Lower lobe of right lung (tissue), 2 donors: ENCODE measurements at regions not wholly inside any gene's neighbourhood (a gene's known extent, or its start where the extent isn't known, plus 50 kb on each side); places are given as distances from the start of the nearest gene placed in this dataset.
"Not testable (repeated sequence)": the region's sequence is repeated elsewhere in the genome, so short reads cannot be mapped to it uniquely, and the experiment has no call there.

Source experiments
- ATAC-seq, 2 donors: fragments of 200-7000 bp; cut with Tn5 transposase; one replicate each; pipeline ENCODE4 v1.9.1; 2020 to 2022; ENCODE audit warnings: mild to moderate bottlenecking in 2 of 2, moderate library complexity in 2 of 2
- DNase-seq: peaks from one replicate; pipeline ENCODE4 v3.0.0-alpha.2; 2020
- H3K27ac ChIP-seq: fragments of 200-600 bp; one replicate; pipeline ENCODE4 v1.8.0; 2022
- H3K27me3 ChIP-seq: fragments of 200-600 bp; one replicate; pipeline ENCODE4 v1.8.0; 2022; ENCODE audit warnings: low read depth
- H3K36me3 ChIP-seq: fragments of 200-600 bp; one replicate; pipeline ENCODE4 v1.8.0; 2022; ENCODE audit warnings: mild to moderate bottlenecking
- H3K4me1 ChIP-seq: fragments of 200-600 bp; one replicate; pipeline ENCODE4 v1.8.0; 2022
- H3K4me3 ChIP-seq: fragments of 200-600 bp; one replicate; pipeline ENCODE4 v1.8.0; 2022; ENCODE audit warnings: mild to moderate bottlenecking
- H3K9me3 ChIP-seq: fragments of 200-600 bp; one replicate; pipeline ENCODE4 v1.8.0; 2022
- intact Hi-C: fragments of 100-400 bp; cut with DNase I; formaldehyde crosslinking; loops from one replicate; pipeline ENCODE4 v1.11.0; 2022
- TF ChIP-seq, protein P1 (sequence below): fragments of 200-600 bp; IDR thresholded peaks from one replicate; pipeline ENCODE4 v1.8.0; 2022; ENCODE audit warnings: antibody characterized with exemption, mild to moderate bottlenecking
- donor health status: DM: no; HTN: yes; CAD: no; lungs with severe emphysema.

DNA sequence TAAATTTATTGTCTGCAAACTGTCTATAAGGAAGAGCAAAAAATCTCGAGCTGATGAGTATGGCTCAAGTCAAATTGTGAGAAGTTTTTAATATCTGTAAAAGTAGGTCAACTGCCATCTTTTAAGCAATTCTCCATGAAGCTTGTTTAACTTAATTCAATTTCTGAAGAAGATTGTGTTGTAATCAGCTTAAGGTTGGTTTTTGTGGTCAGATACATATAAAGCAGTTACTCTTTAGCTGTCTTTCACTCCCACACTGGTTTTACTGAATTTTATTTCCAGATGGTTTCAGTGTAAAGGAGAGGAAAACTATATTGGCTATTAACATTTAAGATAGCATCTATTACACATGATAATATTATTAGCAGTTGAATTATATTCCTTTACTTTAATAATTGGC is 1165.1 kb downstream of the SLC16A7 start:
- intact Hi-C loops, result no loop called here
- DNase-seq (no peak), ATAC-seq (no peak)
- Histone ChIP-seq H3K27me3 (no peaks in the 10 kb centered on the region), H3K4me3 (no peak overlapping the region), H3K4me1 (no peaks in the 10 kb centered on the region), H3K9me3 (no peaks in the 10 kb centered on the region), H3K27ac (no peak overlapping the region), H3K36me3 (no peaks in the 10 kb centered on the region)
- TF ChIP-seq, protein P1, sequence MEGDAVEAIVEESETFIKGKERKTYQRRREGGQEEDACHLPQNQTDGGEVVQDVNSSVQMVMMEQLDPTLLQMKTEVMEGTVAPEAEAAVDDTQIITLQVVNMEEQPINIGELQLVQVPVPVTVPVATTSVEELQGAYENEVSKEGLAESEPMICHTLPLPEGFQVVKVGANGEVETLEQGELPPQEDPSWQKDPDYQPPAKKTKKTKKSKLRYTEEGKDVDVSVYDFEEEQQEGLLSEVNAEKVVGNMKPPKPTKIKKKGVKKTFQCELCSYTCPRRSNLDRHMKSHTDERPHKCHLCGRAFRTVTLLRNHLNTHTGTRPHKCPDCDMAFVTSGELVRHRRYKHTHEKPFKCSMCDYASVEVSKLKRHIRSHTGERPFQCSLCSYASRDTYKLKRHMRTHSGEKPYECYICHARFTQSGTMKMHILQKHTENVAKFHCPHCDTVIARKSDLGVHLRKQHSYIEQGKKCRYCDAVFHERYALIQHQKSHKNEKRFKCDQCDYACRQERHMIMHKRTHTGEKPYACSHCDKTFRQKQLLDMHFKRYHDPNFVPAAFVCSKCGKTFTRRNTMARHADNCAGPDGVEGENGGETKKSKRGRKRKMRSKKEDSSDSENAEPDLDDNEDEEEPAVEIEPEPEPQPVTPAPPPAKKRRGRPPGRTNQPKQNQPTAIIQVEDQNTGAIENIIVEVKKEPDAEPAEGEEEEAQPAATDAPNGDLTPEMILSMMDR, result no peak

- H3K4me3 ChIP-seq, H3K36me3 ChIP-seq, intact Hi-C loops, H3K4me1 ChIP-seq, H3K27ac ChIP-seq, DNase-seq, ATAC-seq, H3K27me3 ChIP-seq, H3K9me3 ChIP-seq: not testable (repeated sequence)
Observed at GRCh38 chr12:60801166-60801565, 1205.3 kb downstream of the SLC16A7 start.

DNA sequence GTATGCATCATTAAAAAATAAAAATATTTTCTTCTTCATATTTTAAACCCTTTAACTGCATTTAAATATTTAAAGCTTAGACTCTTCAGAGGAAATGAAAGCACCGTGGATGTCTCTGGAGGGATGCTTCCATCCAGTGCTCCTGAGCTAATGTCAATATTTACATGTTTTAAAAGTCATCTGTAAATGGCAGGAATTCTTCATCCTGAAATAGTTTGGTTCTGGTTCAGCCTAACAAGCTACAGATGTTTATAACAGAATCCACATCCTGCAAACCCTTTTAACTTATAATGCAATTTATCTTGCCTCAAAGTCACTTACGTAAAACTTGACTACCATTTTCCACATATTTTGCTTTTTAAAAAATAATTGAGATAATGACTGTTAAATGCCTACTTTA is 1207.3 kb downstream of the SLC16A7 start:
- H3K4me3 ChIP-seq, result no peak overlapping the region
- no peaks in the 10 kb centered on the region for H3K4me1 ChIP-seq
- intact Hi-C loops, result no loop called here
- DNase-seq (no peak), ATAC-seq (no peak)
- no peaks in the 10 kb centered on the region for H3K9me3 ChIP-seq
- H3K27ac ChIP-seq, result no peak overlapping the region
- H3K36me3 ChIP-seq, result no peaks in the 10 kb centered on the region
- TF ChIP-seq, protein P1, result no peak
- no peaks in the 10 kb centered on the region for H3K27me3 ChIP-seq

GRCh38 chr12:60805364-60805763 is 1209.5 kb downstream of the SLC16A7 start:
- Histone ChIP-seq H3K4me3 (no peak overlapping the region), H3K27me3 (no peaks in the 10 kb centered on the region), H3K4me1 (no peaks in the 10 kb centered on the region), H3K36me3 (no peaks in the 10 kb centered on the region), H3K9me3 (no peaks in the 10 kb centered on the region), H3K27ac (no peak overlapping the region)
- no peak for DNase-seq
- intact Hi-C loops, result no loop called here
- ATAC-seq, result no peak
- TF ChIP-seq, protein P1, result no peak

DNA sequence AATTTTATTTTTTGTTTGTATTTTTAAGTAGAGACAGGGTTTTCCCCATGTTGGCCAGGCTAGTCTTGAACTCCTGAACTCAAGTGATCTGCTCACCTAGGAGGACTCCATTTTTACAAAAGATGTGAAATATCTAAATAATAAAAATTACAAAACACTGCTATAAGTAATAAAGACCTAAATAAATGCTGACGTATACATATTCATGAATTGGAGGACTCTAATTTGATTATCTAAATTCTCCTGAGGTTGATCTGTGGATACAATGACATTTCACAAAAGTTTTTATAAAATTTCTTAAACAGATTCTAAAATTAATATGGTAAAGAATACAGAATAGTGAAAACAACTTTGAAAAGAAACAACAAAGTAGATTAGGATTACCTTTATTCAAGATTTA is 1224.0 kb downstream of the SLC16A7 start:
- intact Hi-C loops, result no loop called here
- H3K4me3 ChIP-seq, result no peak overlapping the region
- H3K27me3 ChIP-seq, result no peaks in the 10 kb centered on the region
- no peak for DNase-seq
- H3K27ac ChIP-seq, result no peak overlapping the region
- H3K9me3 ChIP-seq, result no peaks in the 10 kb centered on the region
- TF ChIP-seq, protein P1, result no peak
- no peak for ATAC-seq
- no peaks in the 10 kb centered on the region for H3K36me3 ChIP-seq
- no peaks in the 10 kb centered on the region for H3K4me1 ChIP-seq

DNA sequence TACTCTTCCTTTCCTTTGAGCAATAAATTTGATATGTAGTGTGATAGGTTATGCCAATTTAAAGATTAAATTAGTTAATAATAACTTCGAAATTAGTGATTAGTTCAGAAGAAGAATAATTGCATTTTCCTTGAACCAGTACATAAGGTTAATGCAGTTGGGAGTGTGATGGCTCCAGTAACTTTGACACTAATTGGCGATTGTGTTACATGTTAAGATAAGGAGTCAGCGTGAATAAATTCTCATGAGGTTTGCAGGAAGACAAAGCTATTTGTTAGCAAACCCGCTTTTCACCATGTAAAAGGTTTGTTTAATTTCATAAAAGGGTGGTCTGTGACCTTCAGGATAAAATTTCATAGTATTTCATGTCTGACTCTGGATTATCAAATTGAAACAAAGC is 1226.8 kb downstream of the SLC16A7 start:
- H3K4me1 ChIP-seq, result no peaks in the 10 kb centered on the region
- H3K27ac ChIP-seq, result no peak overlapping the region
- no peaks in the 10 kb centered on the region for H3K27me3 ChIP-seq
- no peak for DNase-seq
- no peaks in the 10 kb centered on the region for H3K36me3 ChIP-seq
- TF ChIP-seq, protein P1, result no peak
- no peak for ATAC-seq
- intact Hi-C loops, result no loop called here
- H3K4me3 ChIP-seq, result no peak overlapping the region
- no peaks in the 10 kb centered on the region for H3K9me3 ChIP-seq
